CD1c-positive myeloid dendritic cell (primary cell): ENCODE measurements at regions not wholly inside any gene's neighbourhood (a gene's known extent, or its start where the extent isn't known, plus 50 kb on each side); places are given as distances from the start of the nearest gene placed in this dataset.

Source experiments
- DNase-seq: peaks from one replicate; pipeline ENCODE4 v3.0.0-alpha.2; 2016; ENCODE audit errors: extremely low spot score

GRCh38 chr2:52874466-52875106 is 893.0 kb upstream of the CHAC2 start:
- DNase-seq: no peak

- no peak for DNase-seq
Measured at GRCh38 chr2:52862801-52863200, 904.8 kb upstream of the CHAC2 start.

- no peak for DNase-seq
Measured at GRCh38 chr2:52861596-52861995, 906.0 kb upstream of the CHAC2 start.

- no peak for DNase-seq
Measured at GRCh38 chr2:52859065-52859464, 908.5 kb upstream of the CHAC2 start.

- DNase-seq: no peak
Measured at GRCh38 chr2:52857722-52858121, 909.9 kb upstream of the CHAC2 start.

GRCh38 chr2:52852006-52852405 is 915.6 kb upstream of the CHAC2 start:
- DNase-seq: no peak

GRCh38 chr2:52844701-52845423 is 922.7 kb upstream of the CHAC2 start:
- DNase-seq: no peak

- no peak for DNase-seq
Measured at GRCh38 chr2:52835909-52836308, 931.7 kb upstream of the CHAC2 start.

GRCh38 chr2:52831216-52831615 is 936.4 kb upstream of the CHAC2 start:
- DNase-seq: no peak

- no peak for DNase-seq
Measured at GRCh38 chr2:52828112-52828511, 939.5 kb upstream of the CHAC2 start.

GRCh38 chr2:52821631-52822030 is 946.0 kb upstream of the CHAC2 start:
- no peak for DNase-seq

GRCh38 chr2:52818958-52819357 is 948.6 kb upstream of the CHAC2 start:
- no peak for DNase-seq

- no peak for DNase-seq
Measured at GRCh38 chr2:52810460-52810859, 957.1 kb upstream of the CHAC2 start.

GRCh38 chr2:52805901-52806410 is 961.6 kb upstream of the CHAC2 start:
- DNase-seq: no peak

- DNase-seq: no peak
Measured at GRCh38 chr2:52794581-52794980, 973.0 kb upstream of the CHAC2 start.

- DNase-seq: no peak
Measured at GRCh38 chr2:52779446-52779845, 988.2 kb upstream of the CHAC2 start.

GRCh38 chr2:52776571-52776970 is 991.0 kb upstream of the CHAC2 start:
- no peak for DNase-seq

- no peak for DNase-seq
Measured at GRCh38 chr2:52775674-52776073, 991.9 kb upstream of the CHAC2 start.

GRCh38 chr2:52765735-52766134 is 1001.9 kb upstream of the CHAC2 start:
- no peak for DNase-seq

- DNase-seq: no peak
Measured at GRCh38 chr2:52749764-52750163, 1017.8 kb upstream of the CHAC2 start.

- no peak for DNase-seq
Measured at GRCh38 chr2:52745144-52745543, 1022.5 kb upstream of the CHAC2 start.

- no peak for DNase-seq
Measured at GRCh38 chr2:52732849-52733395, 1034.7 kb upstream of the CHAC2 start.

GRCh38 chr2:52724585-52724984 is 1043.0 kb upstream of the CHAC2 start:
- DNase-seq: no peak
